Astrocyte of the hippocampus (primary cell): ENCODE measurements at regions not wholly inside any gene's neighbourhood (a gene's known extent, or its start where the extent isn't known, plus 50 kb on each side); places are given as distances from the start of the nearest gene placed in this dataset.

Experiments used
- DNase-seq: peaks from one replicate; pipeline ENCODE4 v3.0.0; 2011; ENCODE audit warnings: low read depth, low spot score

GRCh38 chr13:58767566-58767965 is 1136.0 kb downstream of the PCDH17 start:
- peak; percentile 21 for DNase-seq

- no peak for DNase-seq
Observed at GRCh38 chr13:58773280-58773859, 1141.8 kb downstream of the PCDH17 start.

- no peak for DNase-seq
Observed at GRCh38 chr13:58782736-58783135, 1151.2 kb downstream of the PCDH17 start.

- DNase-seq: no peak
Observed at GRCh38 chr13:58792854-58793253, 1161.3 kb downstream of the PCDH17 start.

- DNase-seq: no peak
Observed at GRCh38 chr13:58795715-58796114, 1164.2 kb downstream of the PCDH17 start.

GRCh38 chr13:58804832-58805231 is 1173.3 kb downstream of the PCDH17 start:
- no peak for DNase-seq

- DNase-seq: no peak
Observed at GRCh38 chr13:58806401-58806800, 1174.9 kb downstream of the PCDH17 start.

GRCh38 chr13:58823701-58824100 is 1192.2 kb downstream of the PCDH17 start:
- DNase-seq: no peak

GRCh38 chr13:58827904-58828303 is 1196.4 kb downstream of the PCDH17 start:
- no peak for DNase-seq

- DNase-seq: no peak
Observed at GRCh38 chr13:58830841-58831240, 1199.3 kb downstream of the PCDH17 start.

GRCh38 chr13:58838615-58839014 is 1207.1 kb downstream of the PCDH17 start:
- no peak for DNase-seq

GRCh38 chr13:58843071-58843470 is 1211.5 kb downstream of the PCDH17 start:
- DNase-seq: no peak

- no peak for DNase-seq
Observed at GRCh38 chr13:58843567-58843966, 1212.0 kb downstream of the PCDH17 start.

- DNase-seq: no peak
Observed at GRCh38 chr13:58850161-58850560, 1218.6 kb downstream of the PCDH17 start.

GRCh38 chr13:58852076-58852475 is 1220.5 kb downstream of the PCDH17 start:
- DNase-seq: peak; percentile 60

- peak; percentile 80 for DNase-seq
Observed at GRCh38 chr13:58855283-58855682, 1223.7 kb downstream of the PCDH17 start.

GRCh38 chr13:58858870-58859371 is 1227.4 kb downstream of the PCDH17 start:
- no peak for DNase-seq

- no peak for DNase-seq
Observed at GRCh38 chr13:58865286-58865685, 1233.7 kb downstream of the PCDH17 start.

GRCh38 chr13:58869566-58869965 is 1238.0 kb downstream of the PCDH17 start:
- no peak for DNase-seq

- DNase-seq: no peak
Observed at GRCh38 chr13:58876473-58876872, 1244.9 kb downstream of the PCDH17 start.

GRCh38 chr13:58879114-58879513 is 1247.6 kb downstream of the PCDH17 start:
- DNase-seq: no peak

- DNase-seq: no peak
Observed at GRCh38 chr13:58882516-58882915, 1251.0 kb downstream of the PCDH17 start.

- DNase-seq: no peak
Observed at GRCh38 chr13:58883405-58883804, 1251.9 kb downstream of the PCDH17 start.
